ENCODE measurements at regions not wholly inside any gene's neighbourhood (a gene's known extent, or its start where the extent isn't known, plus 50 kb on each side); places are given as distances from the start of the nearest gene placed in this dataset.
A peak's percentile ranks its signal among the peaks of the same experiment; 100 is the strongest.

GRCh38 chr15:98164571-98164970 is 204.1 kb downstream of the ARRDC4 start:
- H3K36me3 ChIP-seq (ENCODE audit: insufficient read depth, low read length): no peaks in the 10 kb centered on the region
- WGBS: no CpG with 5 or more reads among the region's 1 CpG
- H3K4me3 ChIP-seq (ENCODE audit: low read length): no peak overlapping the region
- H3K27me3 ChIP-seq (ENCODE audit: insufficient read depth, low read length): no peaks in the 10 kb centered on the region
- H3K27ac ChIP-seq (ENCODE audit: low read depth, low read length): no peak overlapping the region
- H3K9ac ChIP-seq (ENCODE audit: low read depth, low read length): no peak overlapping the region
- peaks cover 12% of the 10 kb centered on the region for H3K9me3 ChIP-seq (ENCODE audit: insufficient read depth, low read depth, low read length)
- peaks cover 7% of the 10 kb centered on the region; the same call in 1 of the 2 replicates for H3K4me1 ChIP-seq (ENCODE audit: insufficient read depth, low read length)

GRCh38 chr15:98164986-98165385 is 204.5 kb downstream of the ARRDC4 start:
- H3K27me3 ChIP-seq (ENCODE audit: insufficient read depth, low read length): no peaks in the 10 kb centered on the region
- H3K4me1 ChIP-seq (ENCODE audit: insufficient read depth, low read length): peaks cover 7% of the 10 kb centered on the region; the same call in 1 of the 2 replicates
- H3K4me3 ChIP-seq (ENCODE audit: low read length): no peak overlapping the region
- H3K27ac ChIP-seq (ENCODE audit: low read depth, low read length): no peak overlapping the region
- H3K36me3 ChIP-seq (ENCODE audit: insufficient read depth, low read length): no peaks in the 10 kb centered on the region
- H3K9ac ChIP-seq (ENCODE audit: low read depth, low read length): no peak overlapping the region
- WGBS: 80% methylated on average over 6 of the region's 6 CpGs
- H3K9me3 ChIP-seq (ENCODE audit: insufficient read depth, low read depth, low read length): peaks cover 12% of the 10 kb centered on the region

- H3K9ac ChIP-seq (ENCODE audit: low read depth, low read length): no peak overlapping the region
- H3K9me3 ChIP-seq (ENCODE audit: insufficient read depth, low read depth, low read length): peaks cover 3% of the 10 kb centered on the region; the same call in 1 of the 2 replicates
- 82% methylated on average over 3 of the region's 4 CpGs for WGBS
- no peaks in the 10 kb centered on the region for H3K36me3 ChIP-seq (ENCODE audit: insufficient read depth, low read length)
- H3K4me1 ChIP-seq (ENCODE audit: insufficient read depth, low read length): peaks cover 11% of the 10 kb centered on the region; the same call in 1 of the 2 replicates
- no peaks in the 10 kb centered on the region for H3K27me3 ChIP-seq (ENCODE audit: insufficient read depth, low read length)
- H3K4me3 ChIP-seq (ENCODE audit: low read length): no peak overlapping the region
- H3K27ac ChIP-seq (ENCODE audit: low read depth, low read length): peak overlapping the region; percentile 58; the same call in 1 of the 2 replicates
These were observed 207.3 kb downstream of the ARRDC4 start for GRCh38 chr15:98167722-98168268.

GRCh38 chr15:98169551-98169950 is 209.0 kb downstream of the ARRDC4 start:
- WGBS: 95% methylated on average over 8 of the region's 9 CpGs
- Histone ChIP-seq H3K9me3 (ENCODE audit: insufficient read depth, low read depth, low read length) (no peaks in the 10 kb centered on the region), H3K27me3 (ENCODE audit: insufficient read depth, low read length) (no peaks in the 10 kb centered on the region), H3K36me3 (ENCODE audit: insufficient read depth, low read length) (no peaks in the 10 kb centered on the region), H3K9ac (ENCODE audit: low read depth, low read length) (no peak overlapping the region), H3K4me3 (ENCODE audit: low read length) (no peak overlapping the region), H3K27ac (ENCODE audit: low read depth, low read length) (no peak overlapping the region), H3K4me1 (ENCODE audit: insufficient read depth, low read length) (peaks cover 11% of the 10 kb centered on the region; the same call in 1 of the 2 replicates)

GRCh38 chr15:98174286-98174685 is 213.8 kb downstream of the ARRDC4 start:
- H3K9ac ChIP-seq (ENCODE audit: low read depth, low read length): no peak overlapping the region
- 53% methylated on average over 3 of the region's 3 CpGs for WGBS
- H3K27ac ChIP-seq (ENCODE audit: low read depth, low read length): no peak overlapping the region
- H3K4me1 ChIP-seq (ENCODE audit: insufficient read depth, low read length): peaks cover 11% of the 10 kb centered on the region; the same call in 1 of the 2 replicates
- no peaks in the 10 kb centered on the region for H3K9me3 ChIP-seq (ENCODE audit: insufficient read depth, low read depth, low read length)
- no peaks in the 10 kb centered on the region for H3K27me3 ChIP-seq (ENCODE audit: insufficient read depth, low read length)
- H3K4me3 ChIP-seq (ENCODE audit: low read length): no peak overlapping the region
- H3K36me3 ChIP-seq (ENCODE audit: insufficient read depth, low read length): no peaks in the 10 kb centered on the region

GRCh38 chr15:98174841-98175240 is 214.3 kb downstream of the ARRDC4 start:
- Histone ChIP-seq H3K4me3 (ENCODE audit: low read length) (no peak overlapping the region), H3K4me1 (ENCODE audit: insufficient read depth, low read length) (peaks cover 11% of the 10 kb centered on the region; the same call in 1 of the 2 replicates), H3K36me3 (ENCODE audit: insufficient read depth, low read length) (no peaks in the 10 kb centered on the region), H3K27me3 (ENCODE audit: insufficient read depth, low read length) (no peaks in the 10 kb centered on the region), H3K9ac (ENCODE audit: low read depth, low read length) (no peak overlapping the region), H3K9me3 (ENCODE audit: insufficient read depth, low read depth, low read length) (no peaks in the 10 kb centered on the region), H3K27ac (ENCODE audit: low read depth, low read length) (no peak overlapping the region)
- WGBS: 99% methylated on average over 3 of the region's 3 CpGs

GRCh38 chr15:98177966-98178592 is 217.6 kb downstream of the ARRDC4 start:
- no peaks in the 10 kb centered on the region for H3K9me3 ChIP-seq (ENCODE audit: insufficient read depth, low read depth, low read length)
- WGBS: 17% methylated on average over 9 of the region's 9 CpGs
- no peaks in the 10 kb centered on the region for H3K27me3 ChIP-seq (ENCODE audit: insufficient read depth, low read length)

GRCh38 chr15:98178861-98179260 is 218.4 kb downstream of the ARRDC4 start:
- Histone ChIP-seq H3K4me3 (ENCODE audit: low read length) (no peak overlapping the region), H3K4me1 (ENCODE audit: insufficient read depth, low read length) (peaks cover 6% of the 10 kb centered on the region; the same call in 1 of the 2 replicates), H3K36me3 (ENCODE audit: insufficient read depth, low read length) (no peaks in the 10 kb centered on the region), H3K27me3 (ENCODE audit: insufficient read depth, low read length) (no peaks in the 10 kb centered on the region), H3K9me3 (ENCODE audit: insufficient read depth, low read depth, low read length) (no peaks in the 10 kb centered on the region), H3K27ac (ENCODE audit: low read depth, low read length) (no peak overlapping the region), H3K9ac (ENCODE audit: low read depth, low read length) (no peak overlapping the region)
- whole genome bisulfite sequencing: 76% methylated on average over 6 of the region's 7 CpGs

More at GRCh38 chr15:98177966-98178592, 217.6 kb downstream of the ARRDC4 start:
- Histone ChIP-seq H3K36me3 (ENCODE audit: insufficient read depth, low read length) (no peaks in the 10 kb centered on the region), H3K9ac (ENCODE audit: low read depth, low read length) (no peak overlapping the region), H3K4me1 (ENCODE audit: insufficient read depth, low read length) (peaks cover 6% of the 10 kb centered on the region; the same call in 1 of the 2 replicates), H3K4me3 (ENCODE audit: low read length) (no peak overlapping the region), H3K27ac (ENCODE audit: low read depth, low read length) (no peak overlapping the region)

- no peak overlapping the region for H3K4me3 ChIP-seq (ENCODE audit: low read length)
- H3K36me3 ChIP-seq (ENCODE audit: insufficient read depth, low read length): no peaks in the 10 kb centered on the region
- WGBS: 91% methylated on average over 7 of the region's 7 CpGs
- H3K9ac ChIP-seq (ENCODE audit: low read depth, low read length): no peak overlapping the region
- no peaks in the 10 kb centered on the region for H3K27me3 ChIP-seq (ENCODE audit: insufficient read depth, low read length)
- H3K4me1 ChIP-seq (ENCODE audit: insufficient read depth, low read length): no peaks in the 10 kb centered on the region
- H3K27ac ChIP-seq (ENCODE audit: low read depth, low read length): no peak overlapping the region
- H3K9me3 ChIP-seq (ENCODE audit: insufficient read depth, low read depth, low read length): no peaks in the 10 kb centered on the region
These were observed 227.0 kb downstream of the ARRDC4 start for GRCh38 chr15:98187549-98187948.

- H3K9ac ChIP-seq (ENCODE audit: low read depth, low read length): no peak overlapping the region
- no peak overlapping the region for H3K27ac ChIP-seq (ENCODE audit: low read depth, low read length)
- no peaks in the 10 kb centered on the region for H3K4me1 ChIP-seq (ENCODE audit: insufficient read depth, low read length)
- H3K36me3 ChIP-seq (ENCODE audit: insufficient read depth, low read length): no peaks in the 10 kb centered on the region
- WGBS: 98% methylated on average over 2 of the region's 2 CpGs
- no peaks in the 10 kb centered on the region for H3K27me3 ChIP-seq (ENCODE audit: insufficient read depth, low read length)
- no peaks in the 10 kb centered on the region for H3K9me3 ChIP-seq (ENCODE audit: insufficient read depth, low read depth, low read length)
- H3K4me3 ChIP-seq (ENCODE audit: low read length): no peak overlapping the region
These were observed 230.4 kb downstream of the ARRDC4 start for GRCh38 chr15:98190914-98191313.

GRCh38 chr15:98195796-98196195 is 235.3 kb downstream of the ARRDC4 start:
- no peaks in the 10 kb centered on the region for H3K4me1 ChIP-seq (ENCODE audit: insufficient read depth, low read length)
- no peak overlapping the region for H3K9ac ChIP-seq (ENCODE audit: low read depth, low read length)
- H3K36me3 ChIP-seq (ENCODE audit: insufficient read depth, low read length): no peaks in the 10 kb centered on the region
- no peak overlapping the region for H3K4me3 ChIP-seq (ENCODE audit: low read length)
- WGBS: 89% methylated on average over 1 of the region's 3 CpGs
- H3K9me3 ChIP-seq (ENCODE audit: insufficient read depth, low read depth, low read length): no peaks in the 10 kb centered on the region
- H3K27ac ChIP-seq (ENCODE audit: low read depth, low read length): no peak overlapping the region
- H3K27me3 ChIP-seq (ENCODE audit: insufficient read depth, low read length): no peaks in the 10 kb centered on the region
